ENCODE measurements at regions not wholly inside any gene's neighbourhood (a gene's known extent, or its start where the extent isn't known, plus 50 kb on each side); places are given as distances from the start of the nearest gene placed in this dataset.
"Not testable (repeated sequence)": the region's sequence is repeated elsewhere in the genome, so short reads cannot be mapped to it uniquely, and the experiment has no call there.

- DNase-seq (ENCODE audit: low spot score): not testable (repeated sequence)
These were observed 53.4 kb upstream of the MED14 start for GRCh38 chrX:40788698-40789097.

GRCh38 chrX:40792433-40792832 is 57.1 kb upstream of the MED14 start:
- DNase-seq (ENCODE audit: low spot score): no peak

GRCh38 chrX:40794829-40795130 is 59.4 kb upstream of the MED14 start:
- DNase-seq (ENCODE audit: low spot score): not testable (repeated sequence)

GRCh38 chrX:40799745-40800144 is 64.4 kb upstream of the MED14 start:
- not testable (repeated sequence) for DNase-seq (ENCODE audit: low spot score)

- no peak for DNase-seq (ENCODE audit: low spot score)
These were observed 70.1 kb upstream of the MED14 start for GRCh38 chrX:40805404-40805803.

- DNase-seq (ENCODE audit: low spot score): no peak
These were observed 71.3 kb upstream of the MED14 start for GRCh38 chrX:40806513-40807220.

- no peak for DNase-seq (ENCODE audit: low spot score)
These were observed 72.0 kb upstream of the MED14 start for GRCh38 chrX:40807384-40807783.

- no peak for DNase-seq (ENCODE audit: low spot score)
These were observed 72.9 kb upstream of the MED14 start for GRCh38 chrX:40808203-40808602.

- DNase-seq (ENCODE audit: low spot score): no peak
These were observed 73.9 kb upstream of the MED14 start for GRCh38 chrX:40809210-40809609.

GRCh38 chrX:40815045-40815444 is 79.7 kb upstream of the MED14 start:
- not testable (repeated sequence) for DNase-seq (ENCODE audit: low spot score)

- DNase-seq (ENCODE audit: low spot score): no peak
These were observed 81.6 kb upstream of the MED14 start for GRCh38 chrX:40816906-40817305.

- no peak for DNase-seq (ENCODE audit: low spot score)
These were observed 82.9 kb upstream of the MED14 start for GRCh38 chrX:40818236-40818635.

- DNase-seq (ENCODE audit: low spot score): no peak
These were observed 86.4 kb upstream of the MED14 start for GRCh38 chrX:40821780-40822179.

GRCh38 chrX:40827331-40827730 is 92.0 kb upstream of the MED14 start:
- no peak for DNase-seq (ENCODE audit: low spot score)

GRCh38 chrX:40831750-40832149 is 96.4 kb upstream of the MED14 start:
- no peak for DNase-seq (ENCODE audit: low spot score)

GRCh38 chrX:40832723-40833122 is 97.4 kb upstream of the MED14 start:
- DNase-seq (ENCODE audit: low spot score): no peak

GRCh38 chrX:40834225-40834624 is 98.9 kb upstream of the MED14 start:
- DNase-seq (ENCODE audit: low spot score): no peak

GRCh38 chrX:40835526-40835925 is 100.2 kb upstream of the MED14 start:
- no peak for DNase-seq (ENCODE audit: low spot score)

- DNase-seq (ENCODE audit: low spot score): no peak
These were observed 108.3 kb upstream of the MED14 start for GRCh38 chrX:40843643-40844042.

- no peak for DNase-seq (ENCODE audit: low spot score)
These were observed 109.1 kb upstream of the MED14 start for GRCh38 chrX:40844471-40844870.

- peak; percentile 19 for DNase-seq (ENCODE audit: low spot score)
These were observed 110.1 kb upstream of the MED14 start for GRCh38 chrX:40845331-40845911.

- no peak for DNase-seq (ENCODE audit: low spot score)
These were observed 114.8 kb upstream of the MED14 start for GRCh38 chrX:40849906-40850823.

- DNase-seq (ENCODE audit: low spot score): no peak
These were observed 117.2 kb upstream of the MED14 start for GRCh38 chrX:40852586-40852985.
